Keratinocyte (primary cell): ENCODE measurements at regions not wholly inside any gene's neighbourhood (a gene's known extent, or its start where the extent isn't known, plus 50 kb on each side); places are given as distances from the start of the nearest gene placed in this dataset.

ENCODE experiments used
- DNase-seq: peaks from one replicate; pipeline ENCODE4 v3.0.0-alpha.2; 2011; ENCODE audit warnings: low read depth, missing footprints, low spot score
- FAIRE-seq: peaks from 2 replicates; lab custom pipeline; 2011; peaks lifted over from hg19 to GRCh38; lab: Jason Lieb, UNC
- H2AFZ ChIP-seq: 2 replicates; pipeline ENCODE4 v1.6.0; 2012; ENCODE audit warnings: low read length, control low read depth, inconsistent platforms; ENCODE audit not compliant: control insufficient read depth
- H3K27ac ChIP-seq: 2 replicates; pipeline ENCODE4 v1.5.1; 2011; ENCODE audit warnings: low read length; ENCODE audit not compliant: control insufficient read depth, insufficient read depth
- H3K27me3 ChIP-seq: 3 replicates; pipeline ENCODE4 v1.6.0; 2011; ENCODE audit warnings: low read length; ENCODE audit not compliant: control insufficient read depth, insufficient read depth; ENCODE audit errors: extremely low read depth
- H3K36me3 ChIP-seq, 2 experiments: 2 replicates in 1 of 2; 3 replicates in 1 of 2; pipeline ENCODE4 v1.5.1; 2011; ENCODE audit warnings: low read length in 2 of 2, mild to moderate bottlenecking in 1 of 2; ENCODE audit not compliant: control insufficient read depth in 2 of 2, insufficient read depth in 2 of 2; ENCODE audit errors: extremely low read depth in 1 of 2
- H3K4me1 ChIP-seq: 3 replicates; pipeline ENCODE4 v1.5.1; 2011; ENCODE audit warnings: low read length; ENCODE audit not compliant: control insufficient read depth, insufficient read depth; ENCODE audit errors: extremely low read depth
- H3K4me2 ChIP-seq: 3 replicates; pipeline ENCODE4 v1.6.0; 2011; ENCODE audit warnings: low read depth, low read length; ENCODE audit not compliant: control insufficient read depth, insufficient read depth; ENCODE audit errors: extremely low read depth
- H3K4me3 ChIP-seq, 3 experiments: fragments of 200-600 bp in 1 of 3; sonication (generic) in 1 of 3; 2 replicates in 2 of 3; 3 replicates in 1 of 3; pipeline ENCODE4 v1.5.1; 2011 to 2016; ENCODE audit warnings: low read length in 3 of 3, mild to moderate bottlenecking in 3 of 3, control low read depth in 2 of 3, inconsistent platforms in 1 of 3, low read depth in 1 of 3, mixed read lengths in 1 of 3, mixed run types in 1 of 3, moderate library complexity in 1 of 3; ENCODE audit not compliant: control insufficient read depth in 2 of 3, insufficient read depth in 2 of 3; ENCODE audit errors: extremely low read depth in 1 of 3
- H3K79me2 ChIP-seq: 2 replicates; pipeline ENCODE4 v1.6.0; 2012; ENCODE audit warnings: low read length; ENCODE audit not compliant: control insufficient read depth, insufficient read depth
- H3K9ac ChIP-seq: 3 replicates; pipeline ENCODE4 v1.6.0; 2011; ENCODE audit warnings: low read length; ENCODE audit not compliant: control insufficient read depth, insufficient read depth; ENCODE audit errors: extremely low read depth
- H3K9me1 ChIP-seq: 3 replicates; pipeline ENCODE4 v1.6.0; 2011; ENCODE audit warnings: low read length; ENCODE audit not compliant: control insufficient read depth, insufficient read depth; ENCODE audit errors: extremely low read depth
- H3K9me3 ChIP-seq: 2 replicates; pipeline ENCODE4 v1.5.1; 2012; ENCODE audit warnings: low read depth, low read length; ENCODE audit not compliant: control insufficient read depth
- H4K20me1 ChIP-seq: 3 replicates; pipeline ENCODE4 v1.6.0; 2011; ENCODE audit warnings: low read length; ENCODE audit not compliant: control insufficient read depth, insufficient read depth; ENCODE audit errors: extremely low read depth
- EZH2 ChIP-seq: IDR thresholded peaks from one replicate; pipeline ENCODE4 v1.6.1; 2012; ENCODE audit warnings: inconsistent platforms, mild to moderate bottlenecking, low read length, moderate library complexity
- dilution Hi-C: fragments of 300-500 bp; cut with MboI; formaldehyde crosslinking; loops from one replicate; pipeline ENCODE4 v1.7.0; 2020; ENCODE audit warnings: low sequenced_read_pairs; ENCODE audit not compliant: extremely low pct_ligation_motif_present
- TF ChIP-seq, protein P1 (sequence below), 3 experiments: IDR thresholded peaks in 1 of 3; conservative IDR thresholded peaks in 1 of 3; optimal IDR thresholded peaks in 1 of 3; 2 replicates in 2 of 3; 3 replicates in 1 of 3; pipeline versions ENCODE3 to v1.5.1; 2011; ENCODE audit warnings: low read length in 3 of 3, mild to moderate bottlenecking in 3 of 3, moderate library complexity in 2 of 3, control low read depth in 1 of 3, inconsistent platforms in 1 of 3; ENCODE audit not compliant: insufficient read depth in 2 of 3; ENCODE audit errors: extremely low read depth in 1 of 3

DNA sequence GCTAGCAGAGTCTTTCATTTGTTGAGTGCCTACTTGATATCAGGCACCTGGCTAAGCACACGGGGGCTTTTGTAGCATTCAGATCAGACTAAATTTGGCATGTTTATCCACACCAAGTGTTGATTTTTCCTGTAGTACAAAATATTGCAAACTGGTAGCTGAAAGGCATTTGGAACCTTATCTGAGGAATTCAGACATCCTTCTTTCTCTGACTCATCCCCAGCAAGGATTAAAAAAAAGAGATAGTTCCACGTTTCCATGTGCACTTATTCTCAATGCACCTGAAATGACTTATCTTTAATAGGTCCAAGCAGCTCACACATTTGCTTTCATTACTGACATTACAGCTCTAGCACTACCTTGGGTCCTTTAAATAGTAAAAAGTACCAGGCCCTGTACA, 786.0 kb upstream of the GRM7 start:
- FAIRE-seq = no peak
- H3K4me1 ChIP-seq = no peaks in the 10 kb centered on the region
- no peaks in the 10 kb centered on the region for H3K9me3 ChIP-seq
- no peaks in the 10 kb centered on the region for H3K9me1 ChIP-seq
- H3K4me2 ChIP-seq = no peak overlapping the region
- no peaks in the 10 kb centered on the region for H3K36me3 ChIP-seq
- no peak for DNase-seq
- no peaks in the 10 kb centered on the region for H3K27me3 ChIP-seq
- no peak overlapping the region for H3K9ac ChIP-seq
- dilution Hi-C loops = no loop called here
- H2AFZ ChIP-seq = no peak overlapping the region
- no peak overlapping the region for H3K27ac ChIP-seq
- H3K79me2 ChIP-seq = no peaks in the 10 kb centered on the region
- no peak overlapping the region for H3K4me3 ChIP-seq
- H4K20me1 ChIP-seq = no peaks in the 10 kb centered on the region
- TF ChIP-seq, protein P1, sequence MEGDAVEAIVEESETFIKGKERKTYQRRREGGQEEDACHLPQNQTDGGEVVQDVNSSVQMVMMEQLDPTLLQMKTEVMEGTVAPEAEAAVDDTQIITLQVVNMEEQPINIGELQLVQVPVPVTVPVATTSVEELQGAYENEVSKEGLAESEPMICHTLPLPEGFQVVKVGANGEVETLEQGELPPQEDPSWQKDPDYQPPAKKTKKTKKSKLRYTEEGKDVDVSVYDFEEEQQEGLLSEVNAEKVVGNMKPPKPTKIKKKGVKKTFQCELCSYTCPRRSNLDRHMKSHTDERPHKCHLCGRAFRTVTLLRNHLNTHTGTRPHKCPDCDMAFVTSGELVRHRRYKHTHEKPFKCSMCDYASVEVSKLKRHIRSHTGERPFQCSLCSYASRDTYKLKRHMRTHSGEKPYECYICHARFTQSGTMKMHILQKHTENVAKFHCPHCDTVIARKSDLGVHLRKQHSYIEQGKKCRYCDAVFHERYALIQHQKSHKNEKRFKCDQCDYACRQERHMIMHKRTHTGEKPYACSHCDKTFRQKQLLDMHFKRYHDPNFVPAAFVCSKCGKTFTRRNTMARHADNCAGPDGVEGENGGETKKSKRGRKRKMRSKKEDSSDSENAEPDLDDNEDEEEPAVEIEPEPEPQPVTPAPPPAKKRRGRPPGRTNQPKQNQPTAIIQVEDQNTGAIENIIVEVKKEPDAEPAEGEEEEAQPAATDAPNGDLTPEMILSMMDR (optimal IDR thresholded peaks at IDR 0.05 in 1 of 3, IDR thresholded peaks at IDR 0.05 in 1 of 3, conservative IDR thresholded peaks at IDR 0.05 in 1 of 3; ENCODE audit: extremely low read depth in 1 of 3, insufficient read depth in 2 of 3, low read length in 3 of 3) = no peak
- TF ChIP-seq EZH2 = no peak

DNA sequence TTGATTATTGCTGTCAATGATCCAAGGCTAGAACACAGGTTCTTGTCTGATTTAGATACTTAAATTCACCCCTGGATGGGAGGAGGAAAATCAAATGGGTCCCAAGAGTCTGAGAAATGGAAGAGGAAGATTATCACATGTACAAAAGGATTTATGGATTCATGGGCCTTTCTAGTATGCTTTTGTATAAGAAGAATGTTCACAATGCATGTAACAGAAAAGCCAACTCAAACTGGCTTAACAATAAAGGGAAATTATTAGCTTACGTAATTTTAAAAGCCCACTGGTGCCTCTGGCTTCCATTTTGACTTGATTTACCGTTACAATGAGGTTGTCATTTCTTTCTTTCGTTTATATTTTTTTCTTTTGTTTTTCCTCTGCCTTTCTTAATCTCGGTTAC, 782.5 kb upstream of the GRM7 start:
- Histone ChIP-seq H3K27me3 (no peaks in the 10 kb centered on the region), H3K79me2 (no peaks in the 10 kb centered on the region), H3K9ac (no peak overlapping the region), H3K4me1 (no peaks in the 10 kb centered on the region), H3K4me3 (no peak overlapping the region), H3K36me3 (no peaks in the 10 kb centered on the region), H4K20me1 (no peaks in the 10 kb centered on the region), H2AFZ (no peak overlapping the region), H3K9me1 (no peaks in the 10 kb centered on the region), H3K27ac (no peak overlapping the region), H3K9me3 (no peaks in the 10 kb centered on the region), H3K4me2 (no peak overlapping the region)
- DNase-seq (no peak), FAIRE-seq (no peak)
- TF ChIP-seq, protein P1 (optimal IDR thresholded peaks at IDR 0.05 in 1 of 3, IDR thresholded peaks at IDR 0.05 in 1 of 3, conservative IDR thresholded peaks at IDR 0.05 in 1 of 3; ENCODE audit: extremely low read depth in 1 of 3, insufficient read depth in 2 of 3, low read length in 3 of 3) = no peak
- TF ChIP-seq EZH2 = no peak
- dilution Hi-C loops = no loop called here
